ENCODE measurements at regions not wholly inside any gene's neighbourhood (a gene's known extent, or its start where the extent isn't known, plus 50 kb on each side); places are given as distances from the start of the nearest gene placed in this dataset.

- DNase-seq, result no peak
Observed at GRCh38 chr2:58562276-58562675, 321.2 kb upstream of the FANCL start.

DNA sequence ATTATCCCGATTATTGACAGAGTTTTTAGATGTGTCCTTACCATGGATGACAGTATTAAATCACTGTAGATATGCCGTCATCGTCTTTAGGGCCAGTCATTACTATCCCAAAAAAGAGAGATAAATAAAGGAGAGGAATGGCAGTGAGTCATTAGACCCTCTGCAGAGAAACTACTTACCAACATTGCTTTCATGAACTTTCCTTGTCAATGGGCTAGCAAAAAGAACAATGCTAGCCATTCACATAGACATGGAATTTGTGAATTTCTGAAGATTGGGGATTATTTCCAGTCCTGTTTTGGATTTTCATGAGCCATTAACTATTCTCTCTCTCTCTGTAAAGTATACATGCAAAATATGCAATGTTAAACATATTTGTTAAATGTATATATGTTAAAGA lies 319.4 kb upstream of the FANCL start:
- no peak for DNase-seq

DNA sequence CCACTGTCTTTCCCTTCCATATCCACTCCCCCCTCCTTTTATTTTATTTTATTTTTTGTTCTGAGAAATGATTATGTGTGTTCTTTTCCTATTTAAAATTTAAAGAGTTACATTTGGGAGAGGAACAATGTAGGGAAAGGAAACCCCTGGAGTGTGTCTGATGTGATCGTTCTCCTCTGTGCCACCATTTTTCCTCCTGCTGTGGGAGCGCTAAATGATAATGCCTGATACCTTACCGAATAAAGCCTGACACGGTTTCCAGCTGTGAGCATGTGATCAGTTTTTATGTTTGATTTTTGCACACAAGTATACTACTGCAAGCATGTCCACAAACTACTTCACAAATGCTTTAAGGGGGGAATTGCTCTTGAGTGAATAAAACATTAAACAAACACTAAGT lies 317.8 kb upstream of the FANCL start:
- DNase-seq, result no peak

DNA sequence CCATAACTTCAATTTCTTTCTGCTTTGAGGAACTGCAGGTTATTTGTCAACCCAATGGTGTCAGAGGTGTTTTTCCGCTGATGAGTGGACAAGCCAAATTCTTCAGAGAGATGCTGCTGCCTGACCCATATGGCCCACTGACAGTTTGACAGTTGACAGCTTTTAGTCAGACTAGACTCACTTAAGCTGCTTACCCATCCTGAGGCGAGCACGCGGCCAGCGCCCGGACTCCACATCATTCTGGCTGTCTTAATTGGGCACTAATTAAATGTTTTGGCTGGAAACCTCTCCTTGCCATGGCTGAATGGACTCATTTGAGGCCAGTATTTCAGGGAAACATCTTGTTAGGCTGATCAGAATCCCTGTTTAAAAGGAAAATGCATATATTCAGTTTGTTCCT lies 316.1 kb upstream of the FANCL start:
- DNase-seq, result no peak

DNA sequence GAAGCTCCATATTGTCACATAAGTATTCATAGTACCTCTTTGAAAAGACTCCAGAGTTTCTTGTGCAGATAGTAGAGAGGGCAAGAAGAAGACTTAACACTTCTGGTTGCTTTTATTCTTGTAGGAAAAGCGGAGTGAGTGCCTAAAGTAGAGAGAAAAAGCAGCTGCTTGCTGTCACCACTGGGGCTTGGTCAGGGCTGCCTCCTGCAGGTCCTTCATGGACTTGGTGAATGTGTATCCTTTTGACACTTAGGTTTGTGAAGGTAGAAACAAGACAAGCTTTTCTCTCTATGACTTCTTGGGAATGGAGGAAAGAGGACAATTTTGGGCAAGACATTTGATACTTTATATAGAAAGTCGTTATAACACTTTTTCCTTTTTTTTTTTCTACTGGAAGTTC lies 312.8 kb upstream of the FANCL start:
- no peak for DNase-seq

DNA sequence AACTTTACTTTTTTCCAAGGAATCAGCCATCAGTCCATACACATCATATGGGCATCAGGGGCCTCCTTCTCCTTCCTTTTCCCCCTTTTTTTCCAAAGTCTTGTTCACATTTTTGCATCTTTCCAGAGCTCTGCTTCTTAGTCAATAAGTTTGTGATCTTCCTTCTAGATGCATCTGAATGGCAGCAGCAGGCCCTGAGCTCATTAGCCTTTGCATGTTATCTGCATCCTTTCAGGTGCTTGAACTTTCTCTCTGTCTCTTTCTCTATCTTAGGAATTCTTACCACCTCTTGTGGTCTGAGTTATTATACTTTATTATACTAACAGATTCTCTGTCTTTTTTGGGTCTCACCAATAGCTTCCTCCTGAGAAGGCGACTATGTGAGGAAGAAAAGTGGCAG lies 312.4 kb upstream of the FANCL start:
- DNase-seq, result no peak

GRCh38 chr2:58545300-58546280 lies 304.5 kb upstream of the FANCL start:
- DNase-seq, result no peak

GRCh38 chr2:58543442-58543841 lies 302.3 kb upstream of the FANCL start:
- DNase-seq, result no peak

- DNase-seq, result no peak
Observed at GRCh38 chr2:58541511-58541910, 300.4 kb upstream of the FANCL start.

DNA sequence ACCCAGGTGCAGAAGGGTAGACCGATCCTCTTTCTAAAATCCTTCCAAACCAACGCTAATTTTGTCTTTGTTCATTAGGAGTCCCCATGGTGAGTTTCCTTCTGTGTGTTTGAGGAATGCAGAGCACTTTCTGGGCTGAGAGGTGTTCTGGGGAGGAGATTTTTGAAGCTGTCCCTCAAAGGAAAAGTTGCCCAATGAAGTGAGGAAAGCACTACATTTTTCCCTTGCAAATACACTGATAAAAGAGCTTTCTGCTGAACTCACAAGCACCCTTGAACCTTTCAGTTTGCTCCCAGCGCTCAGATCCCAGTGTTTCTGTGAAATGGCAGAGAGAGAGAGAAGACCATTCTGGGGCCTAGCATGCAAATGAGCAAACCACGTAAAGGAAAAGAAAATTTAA lies 299.6 kb upstream of the FANCL start:
- no peak for DNase-seq

DNA sequence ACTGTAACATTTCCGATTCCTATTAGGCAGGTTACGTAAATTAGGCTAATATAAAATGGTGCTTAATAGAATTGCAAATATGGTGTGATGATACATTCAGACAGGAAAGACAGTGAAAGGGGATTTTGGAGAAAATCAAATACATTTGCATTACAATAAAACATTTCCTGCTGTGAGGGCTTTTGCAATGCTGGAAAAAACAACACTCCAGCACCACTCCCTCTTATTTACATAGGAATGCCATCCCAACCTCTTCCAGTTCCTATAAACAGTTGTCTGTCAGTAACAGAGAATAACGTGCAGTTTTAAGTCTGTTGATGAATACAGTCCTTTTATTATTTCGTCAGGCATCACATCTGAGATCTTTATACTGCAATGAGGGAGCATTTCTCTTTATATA lies 298.8 kb upstream of the FANCL start:
- no peak for DNase-seq

DNA sequence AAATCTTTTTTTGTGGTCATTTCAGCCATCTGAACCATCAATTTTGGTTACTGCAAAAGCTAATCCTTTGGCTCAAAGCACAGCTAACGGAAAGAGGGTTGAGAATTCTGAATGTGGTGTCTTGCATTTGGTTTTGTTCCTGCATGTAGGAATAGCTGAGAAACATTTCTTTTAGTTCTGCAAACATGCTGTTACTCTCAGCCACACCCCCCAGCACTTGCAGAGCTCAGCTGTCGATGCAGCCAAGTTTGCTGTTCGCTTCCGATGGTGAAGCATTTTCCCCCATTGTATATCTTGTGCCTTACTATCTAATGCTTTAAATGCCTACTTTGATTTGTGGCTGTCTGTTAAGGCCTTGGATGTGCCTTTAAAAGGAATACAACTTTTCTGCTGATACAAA lies 294.9 kb upstream of the FANCL start:
- DNase-seq, result no peak

GRCh38 chr2:58535182-58535581 lies 294.1 kb upstream of the FANCL start:
- DNase-seq, result no peak

- no peak for DNase-seq
Observed at GRCh38 chr2:58533376-58533775, 292.3 kb upstream of the FANCL start.

GRCh38 chr2:58532641-58533040 lies 291.5 kb upstream of the FANCL start:
- DNase-seq, result no peak

DNA sequence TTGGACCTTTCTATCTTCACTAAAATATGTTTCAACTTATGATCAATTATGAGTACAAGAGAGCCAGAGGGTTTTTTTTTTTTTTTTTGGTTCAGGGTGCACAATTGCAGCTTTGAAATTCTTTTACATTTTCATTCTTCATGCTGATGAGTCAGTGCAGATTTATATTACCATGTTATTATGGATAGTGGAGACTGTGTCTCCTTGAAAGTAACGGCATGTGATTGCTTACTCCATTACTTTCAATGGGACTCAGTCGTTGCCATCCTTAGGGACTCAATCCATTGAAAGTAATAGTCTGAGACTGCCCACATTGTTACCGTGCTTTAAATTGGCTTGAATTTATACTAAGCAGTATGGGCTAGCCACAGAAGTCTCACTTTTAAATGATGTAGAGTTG lies 286.5 kb upstream of the FANCL start:
- no peak for DNase-seq

GRCh38 chr2:58521803-58522554 lies 280.9 kb upstream of the FANCL start:
- peak; percentile 27 for DNase-seq

GRCh38 chr2:58520903-58521302 lies 279.8 kb upstream of the FANCL start:
- no peak for DNase-seq

DNA sequence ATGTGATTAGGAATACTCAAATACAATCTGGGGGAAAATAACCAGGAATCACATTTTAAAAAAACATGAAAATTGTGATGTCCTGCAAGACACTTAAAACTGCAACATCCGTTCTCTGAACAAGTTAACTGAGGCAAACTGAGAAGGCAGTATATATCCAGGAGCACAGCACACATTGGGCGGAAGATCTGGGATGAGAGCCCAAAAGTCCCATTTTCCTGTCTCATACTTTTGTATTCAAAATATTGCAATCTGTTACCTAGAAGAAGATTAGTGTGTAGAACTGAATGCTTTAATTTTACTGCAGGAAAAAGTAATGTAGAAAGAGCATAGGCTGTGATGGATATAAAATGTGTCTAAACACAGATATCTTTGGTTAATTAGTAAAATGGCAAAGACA lies 276.8 kb upstream of the FANCL start:
- no peak for DNase-seq

- no peak for DNase-seq
Observed at GRCh38 chr2:58516695-58517094, 275.6 kb upstream of the FANCL start.

DNA sequence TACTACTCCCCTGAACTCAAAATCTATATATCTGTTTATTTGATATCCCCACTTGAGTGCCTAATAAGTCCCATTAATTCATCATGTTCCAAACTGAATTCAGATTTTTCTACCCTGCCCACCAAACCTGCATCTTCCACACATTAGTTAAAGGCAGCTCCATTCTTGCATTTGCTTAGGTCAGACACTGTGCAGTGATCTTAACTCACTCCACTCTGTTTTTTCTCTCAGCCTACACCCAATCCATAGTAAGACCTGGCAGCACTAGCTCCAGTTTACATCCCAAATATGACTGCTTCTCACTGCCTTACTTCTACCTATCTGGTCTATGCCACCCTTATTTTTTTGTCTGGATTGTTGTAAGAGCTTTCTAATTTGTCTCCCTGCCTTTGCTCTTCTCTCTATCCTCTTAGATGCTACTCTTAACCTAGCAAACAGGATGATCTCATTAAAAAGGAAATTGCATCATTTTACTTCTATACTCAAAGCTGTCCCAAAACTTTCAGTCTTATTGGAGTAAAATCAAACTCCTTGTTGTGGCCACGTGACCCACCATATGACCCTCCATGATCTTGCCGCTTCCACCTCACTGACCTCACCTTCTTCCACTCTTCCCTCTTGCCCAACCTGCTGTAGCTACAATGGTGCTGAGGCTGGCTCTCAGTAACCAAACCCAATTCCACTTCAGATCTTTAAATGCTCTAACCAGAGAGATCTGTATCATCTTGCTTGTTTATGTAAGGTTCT lies 274.9 kb upstream of the FANCL start:
- DNase-seq, result no peak

DNA sequence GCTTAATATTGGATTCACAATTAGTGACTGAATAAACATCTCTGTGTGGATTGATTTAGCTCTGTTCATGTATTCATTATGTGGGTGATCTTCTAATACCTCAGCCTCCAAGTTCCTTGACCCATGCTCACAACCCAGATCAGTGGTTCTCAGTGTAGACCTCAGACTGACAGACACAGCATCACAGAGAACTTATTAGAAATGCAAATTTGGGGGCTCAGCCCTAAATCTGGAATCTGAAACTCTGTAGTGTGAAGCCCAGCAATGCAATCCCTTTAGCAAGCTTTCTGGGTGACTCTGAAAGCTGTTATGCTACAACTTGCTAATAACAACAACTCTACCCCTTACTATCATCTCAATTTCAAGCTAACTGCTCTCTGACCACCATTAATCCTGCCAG lies 273.1 kb upstream of the FANCL start:
- no peak for DNase-seq

GRCh38 chr2:58512878-58513277 lies 271.8 kb upstream of the FANCL start:
- DNase-seq, result no peak
